ENCODE measurements at regions not wholly inside any gene's neighbourhood (a gene's known extent, or its start where the extent isn't known, plus 50 kb on each side); places are given as distances from the start of the nearest gene placed in this dataset.

GRCh38 chr14:93870377-93870776 lies 56.8 kb upstream of the FAM181A start:
- no peaks in the 10 kb centered on the region for H3K36me3 Mint-ChIP-seq
- H3K9me3 Mint-ChIP-seq: peaks cover 0 to 3% (median 2%) of the 10 kb centered on the region in 7 donors
- no peak overlapping the region for H3K4me3 Mint-ChIP-seq
- Histone ChIP-seq H3K4me1 (ENCODE audit: control insufficient read depth, insufficient read depth, low read length, poor library complexity, severe bottlenecking) (no peaks in the 10 kb centered on the region), H3K4me3 (ENCODE audit: low read depth, low read length) (no peak overlapping the region), H3K27me3 (ENCODE audit: control insufficient read depth, insufficient read depth, low read length) (peaks cover 4% of the 10 kb centered on the region), H3K27ac (ENCODE audit: insufficient read depth, low read length, poor library complexity, severe bottlenecking) (no peak overlapping the region), H3K9me3 (ENCODE audit: control insufficient read depth in 2 of 2, low read length in 2 of 2) (no peaks in the 10 kb centered on the region), H3K36me3 (ENCODE audit: control insufficient read depth, insufficient read depth, low read length) (no peaks in the 10 kb centered on the region)
- ATAC-seq (ENCODE audit: low read depth in 2 of 2): no peak
- DNase-seq: no peak
- peaks cover 29% of the 10 kb centered on the region for H3K27me3 Mint-ChIP-seq
- no peak overlapping the region for H3K27ac Mint-ChIP-seq
- no peaks in the 10 kb centered on the region for H3K4me1 Mint-ChIP-seq

- Histone ChIP-seq H3K9me3 (ENCODE audit: control insufficient read depth in 2 of 2, low read length in 2 of 2) (no peaks in the 10 kb centered on the region), H3K36me3 (ENCODE audit: control insufficient read depth, insufficient read depth, low read length) (no peaks in the 10 kb centered on the region), H3K4me3 (ENCODE audit: low read depth, low read length) (no peak overlapping the region), H3K4me1 (ENCODE audit: control insufficient read depth, insufficient read depth, low read length, poor library complexity, severe bottlenecking) (no peaks in the 10 kb centered on the region), H3K27me3 (ENCODE audit: control insufficient read depth, insufficient read depth, low read length) (peaks cover 4% of the 10 kb centered on the region), H3K27ac (ENCODE audit: insufficient read depth, low read length, poor library complexity, severe bottlenecking) (no peak overlapping the region)
- Mint-ChIP-seq H3K4me3 (no peak overlapping the region), H3K9me3 (peaks cover 0 to 4% (median 2%) of the 10 kb centered on the region in 7 donors), H3K4me1 (no peaks in the 10 kb centered on the region), H3K27ac (no peak overlapping the region), H3K36me3 (no peaks in the 10 kb centered on the region), H3K27me3 (peaks cover 32% of the 10 kb centered on the region)
- ATAC-seq (ENCODE audit: low read depth in 2 of 2) (no peak), DNase-seq (no peak)
Observed at GRCh38 chr14:93869427-93869826, 57.7 kb upstream of the FAM181A start.

- Histone ChIP-seq H3K27ac (ENCODE audit: insufficient read depth, low read length, poor library complexity, severe bottlenecking) (no peak overlapping the region), H3K36me3 (ENCODE audit: control insufficient read depth, insufficient read depth, low read length) (no peaks in the 10 kb centered on the region), H3K4me1 (ENCODE audit: control insufficient read depth, insufficient read depth, low read length, poor library complexity, severe bottlenecking) (no peaks in the 10 kb centered on the region), H3K27me3 (ENCODE audit: control insufficient read depth, insufficient read depth, low read length) (peaks cover 4% of the 10 kb centered on the region), H3K4me3 (ENCODE audit: low read depth, low read length) (no peak overlapping the region), H3K9me3 (ENCODE audit: control insufficient read depth in 2 of 2, low read length in 2 of 2) (no peaks in the 10 kb centered on the region)
- H3K27me3 Mint-ChIP-seq: peaks cover 29% of the 10 kb centered on the region
- H3K4me1 Mint-ChIP-seq: no peaks in the 10 kb centered on the region
- no peak overlapping the region for H3K27ac Mint-ChIP-seq
- H3K4me3 Mint-ChIP-seq: no peak overlapping the region
- peaks cover 0 to 2% (median 1%) of the 10 kb centered on the region in 7 donors for H3K9me3 Mint-ChIP-seq
- ATAC-seq (ENCODE audit: low read depth in 2 of 2) (no peak), DNase-seq (no peak)
- H3K36me3 Mint-ChIP-seq: no peaks in the 10 kb centered on the region
Observed at GRCh38 chr14:93868165-93868564, 59.0 kb upstream of the FAM181A start.

GRCh38 chr14:93862265-93862664 lies 64.9 kb upstream of the FAM181A start:
- Histone ChIP-seq H3K27ac (ENCODE audit: insufficient read depth, low read length, poor library complexity, severe bottlenecking) (no peak overlapping the region), H3K36me3 (ENCODE audit: control insufficient read depth, insufficient read depth, low read length) (no peaks in the 10 kb centered on the region), H3K4me3 (ENCODE audit: low read depth, low read length) (no peak overlapping the region), H3K27me3 (ENCODE audit: control insufficient read depth, insufficient read depth, low read length) (peaks cover 6% of the 10 kb centered on the region), H3K9me3 (ENCODE audit: control insufficient read depth in 2 of 2, low read length in 2 of 2) (no peaks in the 10 kb centered on the region), H3K4me1 (ENCODE audit: control insufficient read depth, insufficient read depth, low read length, poor library complexity, severe bottlenecking) (no peaks in the 10 kb centered on the region)
- peaks cover 15% of the 10 kb centered on the region for H3K27me3 Mint-ChIP-seq
- H3K4me3 Mint-ChIP-seq: no peak overlapping the region
- ATAC-seq (ENCODE audit: low read depth in 2 of 2) (no peak), DNase-seq (no peak)
- peaks cover 0 to 2% (median 0%) of the 10 kb centered on the region in 7 donors for H3K9me3 Mint-ChIP-seq
- H3K4me1 Mint-ChIP-seq: no peaks in the 10 kb centered on the region
- no peak overlapping the region for H3K27ac Mint-ChIP-seq
- H3K36me3 Mint-ChIP-seq: no peaks in the 10 kb centered on the region

GRCh38 chr14:93861836-93862235 lies 65.3 kb upstream of the FAM181A start:
- Mint-ChIP-seq H3K36me3 (no peaks in the 10 kb centered on the region), H3K4me1 (no peaks in the 10 kb centered on the region), H3K27ac (no peak overlapping the region), H3K4me3 (no peak overlapping the region), H3K9me3 (peaks cover 0 to 2% (median 0%) of the 10 kb centered on the region in 7 donors), H3K27me3 (peaks cover 17% of the 10 kb centered on the region)
- no peaks in the 10 kb centered on the region for H3K4me1 ChIP-seq (ENCODE audit: control insufficient read depth, insufficient read depth, low read length, poor library complexity, severe bottlenecking)
- DNase-seq (no peak), ATAC-seq (ENCODE audit: low read depth in 2 of 2) (no peak)
- H3K36me3 ChIP-seq (ENCODE audit: control insufficient read depth, insufficient read depth, low read length): no peaks in the 10 kb centered on the region
- no peak overlapping the region for H3K4me3 ChIP-seq (ENCODE audit: low read depth, low read length)
- no peak overlapping the region for H3K27ac ChIP-seq (ENCODE audit: insufficient read depth, low read length, poor library complexity, severe bottlenecking)
- H3K27me3 ChIP-seq (ENCODE audit: control insufficient read depth, insufficient read depth, low read length): peaks cover 6% of the 10 kb centered on the region
- no peaks in the 10 kb centered on the region for H3K9me3 ChIP-seq (ENCODE audit: control insufficient read depth in 2 of 2, low read length in 2 of 2)

- H3K27ac Mint-ChIP-seq: no peak overlapping the region
- no peaks in the 10 kb centered on the region for H3K4me1 ChIP-seq (ENCODE audit: control insufficient read depth, insufficient read depth, low read length, poor library complexity, severe bottlenecking)
- DNase-seq (no peak), ATAC-seq (ENCODE audit: low read depth in 2 of 2) (no peak)
- H3K9me3 Mint-ChIP-seq: no peaks in the 10 kb centered on the region
- no peak overlapping the region for H3K4me3 Mint-ChIP-seq
- peaks cover 5% of the 10 kb centered on the region for H3K27me3 ChIP-seq (ENCODE audit: control insufficient read depth, insufficient read depth, low read length)
- peaks cover 17% of the 10 kb centered on the region for H3K27me3 Mint-ChIP-seq
- H3K4me3 ChIP-seq (ENCODE audit: low read depth, low read length): no peak overlapping the region
- H3K36me3 Mint-ChIP-seq: no peaks in the 10 kb centered on the region
- H3K36me3 ChIP-seq (ENCODE audit: control insufficient read depth, insufficient read depth, low read length): no peaks in the 10 kb centered on the region
- no peaks in the 10 kb centered on the region for H3K9me3 ChIP-seq (ENCODE audit: control insufficient read depth in 2 of 2, low read length in 2 of 2)
- H3K27ac ChIP-seq (ENCODE audit: insufficient read depth, low read length, poor library complexity, severe bottlenecking): no peak overlapping the region
- H3K4me1 Mint-ChIP-seq: no peaks in the 10 kb centered on the region
Observed at GRCh38 chr14:93859957-93860356, 67.2 kb upstream of the FAM181A start.

- no peaks in the 10 kb centered on the region for H3K4me1 Mint-ChIP-seq
- H3K27me3 Mint-ChIP-seq: peaks cover 10% of the 10 kb centered on the region
- H3K36me3 ChIP-seq (ENCODE audit: control insufficient read depth, insufficient read depth, low read length): no peaks in the 10 kb centered on the region
- H3K27ac ChIP-seq (ENCODE audit: insufficient read depth, low read length, poor library complexity, severe bottlenecking): no peak overlapping the region
- no peak for DNase-seq
- no peaks in the 10 kb centered on the region for H3K4me1 ChIP-seq (ENCODE audit: control insufficient read depth, insufficient read depth, low read length, poor library complexity, severe bottlenecking)
- ATAC-seq (ENCODE audit: low read depth in 2 of 2): no peak
- peaks cover 5% of the 10 kb centered on the region for H3K27me3 ChIP-seq (ENCODE audit: control insufficient read depth, insufficient read depth, low read length)
- no peak overlapping the region for H3K4me3 Mint-ChIP-seq
- H3K9me3 ChIP-seq (ENCODE audit: control insufficient read depth in 2 of 2, low read length in 2 of 2): no peaks in the 10 kb centered on the region
- H3K27ac Mint-ChIP-seq: no peak overlapping the region
- no peak overlapping the region for H3K4me3 ChIP-seq (ENCODE audit: low read depth, low read length)
- no peaks in the 10 kb centered on the region for H3K36me3 Mint-ChIP-seq
- H3K9me3 Mint-ChIP-seq: no peaks in the 10 kb centered on the region
Observed at GRCh38 chr14:93858896-93859295, 68.2 kb upstream of the FAM181A start.

GRCh38 chr14:93857500-93858283 lies 69.4 kb upstream of the PRIMA1 start:
- Mint-ChIP-seq H3K36me3 (no peaks in the 10 kb centered on the region), H3K27ac (no peak overlapping the region), H3K27me3 (peaks cover 15% of the 10 kb centered on the region), H3K4me3 (no peak overlapping the region), H3K9me3 (no peaks in the 10 kb centered on the region), H3K4me1 (no peaks in the 10 kb centered on the region)
- Histone ChIP-seq H3K36me3 (ENCODE audit: control insufficient read depth, insufficient read depth, low read length) (no peaks in the 10 kb centered on the region), H3K27ac (ENCODE audit: insufficient read depth, low read length, poor library complexity, severe bottlenecking) (no peak overlapping the region), H3K4me1 (ENCODE audit: control insufficient read depth, insufficient read depth, low read length, poor library complexity, severe bottlenecking) (no peaks in the 10 kb centered on the region), H3K4me3 (ENCODE audit: low read depth, low read length) (no peak overlapping the region), H3K9me3 (ENCODE audit: control insufficient read depth in 2 of 2, low read length in 2 of 2) (no peaks in the 10 kb centered on the region), H3K27me3 (ENCODE audit: control insufficient read depth, insufficient read depth, low read length) (peaks cover 5% of the 10 kb centered on the region)
- ATAC-seq (ENCODE audit: low read depth in 2 of 2) (no peak), DNase-seq (no peak)
